OCI-LY3 (cell line): ENCODE measurements at regions not wholly inside any gene's neighbourhood (a gene's known extent, or its start where the extent isn't known, plus 50 kb on each side); places are given as distances from the start of the nearest gene placed in this dataset.

ENCODE experiments used
- H2AFZ ChIP-seq: fragments of 200-600, 300-600 bp; shearing (Covaris generic); 2 replicates; pipeline ENCODE4 v1.6.0; 2014; ENCODE audit warnings: antibody characterized with exemption, low read depth, low read length
- H3K27ac ChIP-seq: fragments of 200-600, 300-600 bp; sonication (generic); 2 replicates; pipeline ENCODE4 v1.5.1; 2014; ENCODE audit warnings: mild to moderate bottlenecking, low read length, moderate library complexity, mixed read lengths
- H3K27me3 ChIP-seq: fragments of 200-600, 300-600 bp; sonication (generic); 2 replicates; pipeline ENCODE4 v1.6.1; 2014; ENCODE audit warnings: low read depth, low read length, mixed read lengths
- H3K36me3 ChIP-seq: fragments of 200-600, 300-600 bp; sonication (generic); replicated peaks from 2 replicates; pipeline ENCODE3; 2014; ENCODE audit warnings: low read depth, low read length, mixed read lengths
- H3K4me1 ChIP-seq: fragments of 300-600, 200-600 bp; sonication (generic); 2 replicates; pipeline ENCODE4 v1.6.1; 2014; ENCODE audit warnings: low read length, mixed read lengths
- H3K4me2 ChIP-seq: fragments of 200-600, 300-600 bp; sonication (generic); 2 replicates; pipeline ENCODE4 v1.6.1; 2014; ENCODE audit warnings: low read length, mixed read lengths
- H3K4me3 ChIP-seq: fragments of 300-600, 200-600 bp; sonication (generic); 2 replicates; pipeline ENCODE4 v1.5.1; 2014; ENCODE audit warnings: antibody characterized with exemption, mild to moderate bottlenecking, low read length, moderate library complexity
- H3K79me2 ChIP-seq: fragments of 300-600, 200-600 bp; shearing (Covaris generic); 2 replicates; pipeline ENCODE4 v1.6.1; 2014; ENCODE audit warnings: mild to moderate bottlenecking, low read length, mixed read lengths
- H3K9ac ChIP-seq: fragments of 300-600, 200-600 bp; shearing (Covaris generic); 2 replicates; pipeline ENCODE4 v1.6.0; 2014; ENCODE audit warnings: mild to moderate bottlenecking, low read length, moderate library complexity
- H3K9me3 ChIP-seq: fragments of 200-600, 300-600 bp; shearing (Covaris generic); 2 replicates; pipeline ENCODE4 v1.6.1; 2014; ENCODE audit warnings: low read length, mixed read lengths; ENCODE audit not compliant: insufficient read depth
- H4K20me1 ChIP-seq: fragments of 200-600, 300-600 bp; sonication (generic); 2 replicates; pipeline ENCODE4 v1.6.1; 2016; ENCODE audit warnings: low read length, mixed read lengths; ENCODE audit not compliant: insufficient read depth
- EZH2phosphoT487 ChIP-seq: fragments of 200-600 bp; shearing (Covaris generic); IDR thresholded peaks from 2 replicates; pipeline ENCODE4 v1.6.1; 2018; ENCODE audit warnings: antibody characterized with exemption, mixed run types, low read depth
- TF ChIP-seq, protein P1 (sequence below): fragments of 200-600, 300-600 bp; sonication (generic); IDR thresholded peaks from 2 replicates; pipeline ENCODE4 v1.5.1; 2014; ENCODE audit warnings: antibody characterized with exemption, low read length, low read depth

- Histone ChIP-seq H3K4me2 (no peak overlapping the region), H4K20me1 (no peaks in the 10 kb centered on the region), H3K9me3 (no peaks in the 10 kb centered on the region), H3K4me3 (no peak overlapping the region), H3K27ac (no peak overlapping the region), H3K4me1 (no peaks in the 10 kb centered on the region), H3K79me2 (no peaks in the 10 kb centered on the region), H3K27me3 (no peaks in the 10 kb centered on the region), H3K36me3 (no peaks in the 10 kb centered on the region), H3K9ac (no peak overlapping the region), H2AFZ (no peak overlapping the region)
- no peak for TF ChIP-seq EZH2phosphoT487
- TF ChIP-seq, protein P1, sequence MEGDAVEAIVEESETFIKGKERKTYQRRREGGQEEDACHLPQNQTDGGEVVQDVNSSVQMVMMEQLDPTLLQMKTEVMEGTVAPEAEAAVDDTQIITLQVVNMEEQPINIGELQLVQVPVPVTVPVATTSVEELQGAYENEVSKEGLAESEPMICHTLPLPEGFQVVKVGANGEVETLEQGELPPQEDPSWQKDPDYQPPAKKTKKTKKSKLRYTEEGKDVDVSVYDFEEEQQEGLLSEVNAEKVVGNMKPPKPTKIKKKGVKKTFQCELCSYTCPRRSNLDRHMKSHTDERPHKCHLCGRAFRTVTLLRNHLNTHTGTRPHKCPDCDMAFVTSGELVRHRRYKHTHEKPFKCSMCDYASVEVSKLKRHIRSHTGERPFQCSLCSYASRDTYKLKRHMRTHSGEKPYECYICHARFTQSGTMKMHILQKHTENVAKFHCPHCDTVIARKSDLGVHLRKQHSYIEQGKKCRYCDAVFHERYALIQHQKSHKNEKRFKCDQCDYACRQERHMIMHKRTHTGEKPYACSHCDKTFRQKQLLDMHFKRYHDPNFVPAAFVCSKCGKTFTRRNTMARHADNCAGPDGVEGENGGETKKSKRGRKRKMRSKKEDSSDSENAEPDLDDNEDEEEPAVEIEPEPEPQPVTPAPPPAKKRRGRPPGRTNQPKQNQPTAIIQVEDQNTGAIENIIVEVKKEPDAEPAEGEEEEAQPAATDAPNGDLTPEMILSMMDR: no peak
These were observed 490.7 kb upstream of the PTPRD start for GRCh38 chr9:11103525-11103924.

DNA sequence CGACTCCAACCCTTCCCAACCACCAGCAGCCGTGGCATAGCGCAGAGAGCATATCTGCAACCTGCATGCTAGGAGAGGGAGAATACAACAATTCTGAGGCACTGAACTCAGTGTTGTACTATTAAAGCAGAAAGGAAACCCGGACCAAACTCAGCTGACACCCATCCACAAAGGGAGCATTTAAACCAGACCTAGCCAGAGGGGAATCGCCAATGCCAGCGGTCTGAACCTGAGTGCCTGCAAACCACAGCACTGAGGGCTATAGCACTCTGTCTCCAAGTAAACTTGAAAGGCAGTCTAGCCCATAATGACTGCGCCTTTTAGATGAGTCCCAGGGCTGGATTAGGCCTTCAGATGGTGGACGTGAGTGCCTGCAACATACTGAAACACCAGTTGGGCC is 494.4 kb upstream of the PTPRD start:
- Histone ChIP-seq H3K9me3 (no peaks in the 10 kb centered on the region), H3K27me3 (no peaks in the 10 kb centered on the region), H3K79me2 (no peaks in the 10 kb centered on the region), H3K36me3 (no peaks in the 10 kb centered on the region), H4K20me1 (no peaks in the 10 kb centered on the region), H3K4me1 (no peaks in the 10 kb centered on the region), H2AFZ (no peak overlapping the region), H3K4me3 (no peak overlapping the region), H3K9ac (no peak overlapping the region), H3K4me2 (no peak overlapping the region), H3K27ac (no peak overlapping the region)
- TF ChIP-seq, protein P1: no peak
- TF ChIP-seq EZH2phosphoT487: no peak

DNA sequence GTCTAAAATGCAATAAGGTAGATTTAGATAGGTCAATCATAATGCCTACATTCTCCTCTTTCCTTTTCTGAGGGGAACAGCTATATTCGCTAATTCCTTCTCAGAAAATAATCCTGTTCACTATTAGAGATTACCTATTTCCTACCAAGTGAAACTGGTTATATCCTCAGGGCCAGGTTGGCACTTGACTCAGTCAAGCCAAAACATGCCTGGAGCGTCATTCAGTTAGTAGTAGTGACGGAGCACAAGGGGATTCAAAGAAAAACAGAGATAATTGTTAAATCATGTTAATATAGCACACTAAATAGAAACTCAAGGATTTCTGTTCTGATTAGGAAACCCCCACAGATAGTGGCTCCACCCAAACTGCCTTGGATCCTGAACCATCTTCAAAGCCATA is 515.4 kb upstream of the PTPRD start:
- Histone ChIP-seq H3K27me3 (no peaks in the 10 kb centered on the region), H3K4me2 (no peak overlapping the region), H3K36me3 (no peaks in the 10 kb centered on the region), H3K4me3 (no peak overlapping the region), H3K79me2 (no peaks in the 10 kb centered on the region), H3K27ac (no peak overlapping the region), H2AFZ (no peak overlapping the region), H4K20me1 (no peaks in the 10 kb centered on the region), H3K9me3 (no peaks in the 10 kb centered on the region), H3K9ac (no peak overlapping the region), H3K4me1 (no peaks in the 10 kb centered on the region)
- TF ChIP-seq, protein P1: no peak
- TF ChIP-seq EZH2phosphoT487: no peak

DNA sequence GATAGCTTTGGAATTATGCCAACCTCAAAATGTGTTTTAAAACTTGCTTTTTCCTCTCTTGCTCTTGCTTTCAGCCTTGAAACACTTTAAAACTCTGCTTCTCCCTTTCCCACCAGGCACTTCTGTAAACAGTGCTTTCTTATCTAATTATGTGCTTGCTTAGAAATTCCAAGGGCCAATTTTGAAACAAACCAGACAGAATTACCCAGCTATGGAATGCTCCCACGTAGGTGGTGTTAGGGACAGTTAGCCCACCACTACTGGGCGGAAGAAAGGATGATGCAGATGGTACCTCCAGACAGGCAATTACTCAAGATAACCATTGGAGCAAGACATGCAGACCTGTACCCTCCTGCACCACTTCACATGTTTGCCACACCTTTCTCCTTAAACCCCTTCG is 523.0 kb upstream of the PTPRD start:
- Histone ChIP-seq H3K27me3 (no peaks in the 10 kb centered on the region), H3K9me3 (no peaks in the 10 kb centered on the region), H3K36me3 (no peaks in the 10 kb centered on the region), H3K27ac (no peak overlapping the region), H3K4me2 (no peak overlapping the region), H3K9ac (no peak overlapping the region), H4K20me1 (no peaks in the 10 kb centered on the region), H3K4me1 (no peaks in the 10 kb centered on the region), H2AFZ (no peak overlapping the region), H3K4me3 (no peak overlapping the region), H3K79me2 (no peaks in the 10 kb centered on the region)
- TF ChIP-seq, protein P1: no peak
- TF ChIP-seq EZH2phosphoT487: no peak
